Muscle of leg (tissue), 3 donors: ENCODE measurements at regions not wholly inside any gene's neighbourhood (a gene's known extent, or its start where the extent isn't known, plus 50 kb on each side); places are given as distances from the start of the nearest gene placed in this dataset.

Experiments used
- DNase-seq: peaks from one replicate; pipeline ENCODE4 v3.0.0; 2013
- H3K27ac ChIP-seq: one replicate; pipeline ENCODE4 v1.5.1; 2013; ENCODE audit warnings: mild to moderate bottlenecking, low read length, control low read depth
- H3K27me3 ChIP-seq: one replicate; pipeline ENCODE4 v1.6.1; 2013; ENCODE audit warnings: low read length; ENCODE audit not compliant: control insufficient read depth, insufficient read depth
- H3K36me3 ChIP-seq: one replicate; pipeline ENCODE4 v1.6.1; 2013; ENCODE audit warnings: low read length; ENCODE audit not compliant: control insufficient read depth, insufficient read depth
- H3K4me1 ChIP-seq: one replicate; pipeline ENCODE4 v1.6.1; 2013; ENCODE audit warnings: low read length; ENCODE audit not compliant: control insufficient read depth, insufficient read depth
- H3K4me3 ChIP-seq: one replicate; pipeline ENCODE4 v1.5.1; 2013; ENCODE audit warnings: low read length, control low read depth
- H3K9me3 ChIP-seq: replicated peaks from 2 replicates; pipeline ENCODE4 v1.6.1; 2013; ENCODE audit warnings: low read depth, low read length; ENCODE audit not compliant: control insufficient read depth
- WGBS: methylation state at CpG from one replicate; pipeline ENCODE4 v1.1.5; 2013; ENCODE audit warnings: missing lambda C conversion rate; ENCODE audit not compliant: insufficient coverage; 5-methylcytosine and 5-hydroxymethylcytosine counted together

DNA sequence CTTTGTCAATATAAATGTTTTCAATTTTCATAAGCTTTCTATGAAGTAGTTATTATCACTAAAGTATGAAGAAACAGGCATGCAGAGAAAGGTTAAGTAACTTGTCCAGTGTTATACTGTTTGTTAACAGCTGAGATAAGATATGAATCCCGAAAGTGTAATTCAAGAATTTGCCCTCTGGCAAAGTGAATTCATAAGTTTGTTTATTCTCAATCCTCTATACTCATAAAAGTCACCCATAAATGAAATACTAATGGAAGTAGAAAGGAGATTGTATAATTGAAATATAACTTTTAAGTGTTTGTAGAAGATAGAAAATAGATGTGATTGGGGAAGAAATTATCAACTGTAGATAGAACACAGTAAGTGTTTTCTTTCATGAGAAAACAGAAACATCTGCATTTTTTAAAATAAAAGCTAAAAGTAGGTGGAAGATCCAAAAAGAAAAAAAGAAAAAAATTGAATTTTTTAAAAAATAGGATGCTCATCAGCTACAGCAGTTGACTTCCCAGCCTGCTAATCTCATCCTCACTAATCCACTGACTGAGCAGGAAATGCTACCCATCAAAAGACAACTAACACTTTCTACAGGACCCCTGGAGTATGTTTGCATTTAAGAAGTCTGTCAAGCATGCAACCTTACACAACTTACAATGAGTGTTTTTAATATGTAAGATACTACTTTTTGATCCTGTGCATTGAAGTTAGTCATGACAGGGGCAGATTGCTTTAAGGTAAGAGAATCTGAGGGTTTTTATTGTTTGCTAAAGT is 878.1 kb downstream of the SI start:
- H3K4me3 ChIP-seq = no peak overlapping the region
- no peaks in the 10 kb centered on the region for H3K27me3 ChIP-seq
- H3K9me3 ChIP-seq = no peaks in the 10 kb centered on the region
- H3K27ac ChIP-seq = no peak overlapping the region
- no CpG with 5 or more reads among the region's 1 CpG for WGBS
- DNase-seq = no peak
- no peaks in the 10 kb centered on the region for H3K36me3 ChIP-seq
- H3K4me1 ChIP-seq = no peaks in the 10 kb centered on the region

DNA sequence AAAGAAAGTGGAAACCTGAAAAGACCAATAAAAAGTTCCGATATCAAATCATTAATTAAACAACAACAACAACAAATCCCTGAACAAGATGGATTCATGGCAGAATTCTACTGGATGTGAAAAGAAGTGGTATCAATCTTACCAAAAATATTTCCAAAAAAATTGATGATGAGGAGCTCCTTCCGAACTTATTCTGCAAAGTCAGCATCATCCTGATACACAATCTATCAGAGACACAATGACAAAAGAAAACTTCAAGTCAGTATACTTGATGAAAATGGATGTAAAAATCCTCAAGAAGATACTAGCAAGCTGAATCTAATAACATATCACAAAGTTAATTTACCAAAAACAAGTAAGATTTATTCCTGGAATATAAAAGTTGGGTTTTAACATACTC is 881.8 kb downstream of the SI start:
- no peaks in the 10 kb centered on the region for H3K4me1 ChIP-seq
- H3K27ac ChIP-seq = no peak overlapping the region
- H3K36me3 ChIP-seq = no peaks in the 10 kb centered on the region
- peaks cover 3% of the 10 kb centered on the region for H3K9me3 ChIP-seq
- no peak for DNase-seq
- H3K27me3 ChIP-seq = no peaks in the 10 kb centered on the region
- whole genome bisulfite sequencing = no CpG with 5 or more reads among the region's 2 CpGs
- no peak overlapping the region for H3K4me3 ChIP-seq

- H3K4me1 ChIP-seq = no peaks in the 10 kb centered on the region
- WGBS = no CpG with 5 or more reads among the region's 2 CpGs
Observed at GRCh38 chr3:164194842-164195241, 883.5 kb downstream of the SI start.

GRCh38 chr3:164192974-164193373 is 885.3 kb downstream of the SI start:
- Histone ChIP-seq H3K27me3 (no peaks in the 10 kb centered on the region), H3K4me3 (no peak overlapping the region), H3K4me1 (no peaks in the 10 kb centered on the region), H3K9me3 (peaks cover 3% of the 10 kb centered on the region), H3K27ac (no peak overlapping the region), H3K36me3 (no peaks in the 10 kb centered on the region)
- 83% methylated on average over 4 of the region's 4 CpGs for WGBS
- no peak for DNase-seq

More at GRCh38 chr3:164194842-164195241, 883.5 kb downstream of the SI start:
- Histone ChIP-seq H3K27ac (no peak overlapping the region), H3K9me3 (peaks cover 3% of the 10 kb centered on the region), H3K27me3 (no peaks in the 10 kb centered on the region), H3K36me3 (no peaks in the 10 kb centered on the region), H3K4me3 (no peak overlapping the region)
- DNase-seq = no peak

DNA sequence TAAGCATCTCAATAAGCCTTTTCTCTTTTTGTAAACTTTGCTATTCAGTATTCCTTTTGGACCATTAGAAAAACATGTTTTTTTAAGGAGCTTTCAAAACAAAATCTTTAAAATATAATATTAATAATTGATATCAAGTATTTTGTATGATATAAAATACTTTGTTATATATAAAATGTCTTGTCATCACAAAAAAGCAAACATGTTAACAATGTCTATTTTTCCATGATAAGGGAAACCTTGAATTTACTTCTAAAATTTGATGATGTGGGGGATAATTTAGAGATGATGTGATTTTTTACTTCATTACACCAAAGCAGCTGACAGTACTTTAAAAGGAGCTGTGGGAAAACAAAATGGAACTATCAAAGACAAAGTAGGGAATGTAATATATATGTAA is 887.7 kb downstream of the SI start:
- Histone ChIP-seq H3K36me3 (no peaks in the 10 kb centered on the region), H3K4me1 (no peaks in the 10 kb centered on the region), H3K9me3 (peaks cover 3% of the 10 kb centered on the region), H3K4me3 (no peak overlapping the region), H3K27ac (no peak overlapping the region), H3K27me3 (no peaks in the 10 kb centered on the region)
- no peak for DNase-seq

DNA sequence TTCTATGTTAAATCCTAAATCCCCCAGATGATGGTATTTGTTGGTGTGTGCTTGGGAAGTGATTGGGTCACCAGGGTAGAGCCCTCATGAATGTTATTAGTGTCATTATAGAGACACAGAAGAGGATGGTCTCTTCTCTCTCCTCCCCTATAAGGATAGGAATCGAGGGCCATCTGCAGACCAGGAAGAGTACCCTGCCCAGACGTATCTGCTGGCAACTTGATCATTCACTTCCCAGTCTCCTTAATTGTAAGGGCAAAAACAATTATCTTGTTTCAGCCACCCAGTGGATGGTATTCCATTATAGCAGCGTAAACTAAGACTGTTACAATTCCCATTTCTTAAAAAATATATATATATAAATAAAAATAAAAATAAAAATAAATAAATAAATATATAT is 892.2 kb downstream of the SI start:
- no peak overlapping the region for H3K27ac ChIP-seq
- H3K27me3 ChIP-seq = no peaks in the 10 kb centered on the region
- no peaks in the 10 kb centered on the region for H3K4me1 ChIP-seq
- DNase-seq = no peak
- WGBS = 80% methylated on average over 1 of the region's 3 CpGs
- peaks cover 9% of the 10 kb centered on the region for H3K9me3 ChIP-seq
- H3K36me3 ChIP-seq = no peaks in the 10 kb centered on the region
- H3K4me3 ChIP-seq = no peak overlapping the region

DNA sequence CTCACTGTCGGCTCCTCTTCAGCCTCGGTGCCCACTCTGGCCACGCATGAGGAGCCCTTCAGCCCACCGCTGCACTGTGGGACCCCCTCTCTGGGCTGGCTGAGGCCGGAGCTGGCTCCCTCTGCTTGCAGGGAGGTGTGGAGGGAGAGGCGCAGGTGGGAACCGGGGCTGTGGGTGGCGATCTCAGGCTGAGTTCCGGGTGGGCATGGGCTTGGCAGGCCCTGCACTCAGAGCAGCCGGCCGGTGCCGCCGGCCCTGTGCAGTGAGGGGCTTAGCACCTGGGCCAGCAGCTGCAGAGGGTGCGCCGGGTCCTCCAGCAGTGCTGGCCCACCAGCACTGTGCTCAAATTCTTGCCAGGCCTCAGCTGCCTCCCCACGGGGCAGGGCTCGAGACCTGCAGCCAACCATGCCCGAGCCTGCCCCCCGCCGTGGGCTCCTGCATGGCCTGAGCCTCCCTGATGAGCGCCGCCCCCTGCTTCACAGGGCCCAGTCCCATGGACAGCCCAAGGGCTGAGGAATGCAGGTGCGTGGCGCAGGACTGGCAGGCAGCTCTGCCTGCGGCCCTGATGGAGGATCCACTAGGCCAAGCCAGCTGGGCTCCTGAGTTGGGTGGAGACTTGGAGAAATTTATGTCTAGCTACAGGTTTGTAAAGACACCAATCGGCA is 899.1 kb downstream of the SI start:
- H3K27me3 ChIP-seq = no peaks in the 10 kb centered on the region
- H3K9me3 ChIP-seq = peaks cover 14% of the 10 kb centered on the region
- 91% methylated on average over 21 of the region's 26 CpGs for WGBS
- no peaks in the 10 kb centered on the region for H3K4me1 ChIP-seq
- no peaks in the 10 kb centered on the region for H3K36me3 ChIP-seq
- no peak for DNase-seq
- H3K27ac ChIP-seq = no peak overlapping the region
- no peak overlapping the region for H3K4me3 ChIP-seq

GRCh38 chr3:164174059-164174458 is 904.2 kb downstream of the SI start:
- Histone ChIP-seq H3K27me3 (no peaks in the 10 kb centered on the region), H3K4me3 (no peak overlapping the region), H3K9me3 (no peaks in the 10 kb centered on the region), H3K27ac (no peak overlapping the region), H3K4me1 (no peaks in the 10 kb centered on the region), H3K36me3 (no peaks in the 10 kb centered on the region)
- DNase-seq = no peak
- no CpG with 5 or more reads among the region's 1 CpG for WGBS

DNA sequence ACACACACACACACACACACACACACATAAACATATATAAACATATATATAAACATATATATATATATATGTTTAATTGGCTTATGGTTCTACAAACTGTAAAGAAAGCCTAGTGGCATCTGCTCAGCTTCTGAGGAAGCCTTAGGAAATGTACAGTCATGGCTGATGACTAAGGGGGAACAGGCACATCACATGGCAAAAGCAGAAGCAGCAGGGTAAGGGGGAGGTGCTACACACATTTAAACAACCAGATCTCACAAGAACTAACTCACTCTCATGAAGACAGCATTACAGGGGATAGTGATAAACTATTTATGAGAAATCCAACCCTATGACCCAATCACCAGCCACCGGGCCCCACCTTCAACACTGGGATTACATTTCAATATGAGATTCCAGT is 922.9 kb downstream of the SI start:
- H3K4me3 ChIP-seq = no peak overlapping the region
- no peaks in the 10 kb centered on the region for H3K27me3 ChIP-seq
- H3K36me3 ChIP-seq = no peaks in the 10 kb centered on the region
- H3K27ac ChIP-seq = no peak overlapping the region
- no peak for DNase-seq
- H3K9me3 ChIP-seq = no peaks in the 10 kb centered on the region
- H3K4me1 ChIP-seq = no peaks in the 10 kb centered on the region
- no CpG with 5 or more reads among the region's 1 CpG for WGBS

GRCh38 chr3:164144824-164145223 is 933.5 kb downstream of the SI start:
- Histone ChIP-seq H3K4me1 (no peaks in the 10 kb centered on the region), H3K4me3 (no peak overlapping the region), H3K9me3 (peaks cover 28% of the 10 kb centered on the region), H3K27ac (no peak overlapping the region), H3K27me3 (no peaks in the 10 kb centered on the region), H3K36me3 (no peaks in the 10 kb centered on the region)
- DNase-seq = no peak
- WGBS = no CpG with 5 or more reads among the region's 2 CpGs
